ENCODE measurements at regions not wholly inside any gene's neighbourhood (a gene's known extent, or its start where the extent isn't known, plus 50 kb on each side); places are given as distances from the start of the nearest gene placed in this dataset.

DNA sequence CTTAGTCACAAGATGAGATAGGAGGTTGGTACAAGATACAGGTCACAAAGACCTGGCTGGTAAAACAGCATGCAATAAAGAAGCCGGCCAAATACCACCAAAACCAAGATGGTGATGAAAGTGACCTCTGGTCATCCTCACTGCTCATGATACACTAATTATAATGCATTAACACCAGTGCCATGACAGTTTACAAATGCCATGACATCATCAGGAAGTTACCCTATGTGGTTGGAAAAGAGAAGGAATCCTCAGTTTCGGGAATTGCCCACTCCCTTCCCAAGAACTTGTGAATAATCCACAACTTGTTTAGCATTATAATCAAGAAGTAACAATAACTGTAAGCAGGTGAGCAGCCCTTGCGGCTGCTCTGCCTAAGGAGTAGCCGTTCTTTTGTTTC, 408.5 kb upstream of the RAG2 start:
- Mint-ChIP-seq H3K27me3 (ENCODE audit: unreplicated experiment) (no peaks in the 10 kb centered on the region), H3K4me3 (ENCODE audit: low read depth, unreplicated experiment) (no peak overlapping the region), H3K9me3 (ENCODE audit: low read depth, unreplicated experiment) (no peaks in the 10 kb centered on the region), H3K27ac (ENCODE audit: unreplicated experiment) (no peak overlapping the region), H3K36me3 (ENCODE audit: insufficient read depth, unreplicated experiment) (no peaks in the 10 kb centered on the region), H3K4me1 (ENCODE audit: low read depth, unreplicated experiment) (no peaks in the 10 kb centered on the region)
- intact Hi-C loops (cut with micrococcal nuclease; ENCODE audit: unreplicated experiment) = no loop called here
- no peak for DNase-seq
- TF ChIP-seq, protein P1, sequence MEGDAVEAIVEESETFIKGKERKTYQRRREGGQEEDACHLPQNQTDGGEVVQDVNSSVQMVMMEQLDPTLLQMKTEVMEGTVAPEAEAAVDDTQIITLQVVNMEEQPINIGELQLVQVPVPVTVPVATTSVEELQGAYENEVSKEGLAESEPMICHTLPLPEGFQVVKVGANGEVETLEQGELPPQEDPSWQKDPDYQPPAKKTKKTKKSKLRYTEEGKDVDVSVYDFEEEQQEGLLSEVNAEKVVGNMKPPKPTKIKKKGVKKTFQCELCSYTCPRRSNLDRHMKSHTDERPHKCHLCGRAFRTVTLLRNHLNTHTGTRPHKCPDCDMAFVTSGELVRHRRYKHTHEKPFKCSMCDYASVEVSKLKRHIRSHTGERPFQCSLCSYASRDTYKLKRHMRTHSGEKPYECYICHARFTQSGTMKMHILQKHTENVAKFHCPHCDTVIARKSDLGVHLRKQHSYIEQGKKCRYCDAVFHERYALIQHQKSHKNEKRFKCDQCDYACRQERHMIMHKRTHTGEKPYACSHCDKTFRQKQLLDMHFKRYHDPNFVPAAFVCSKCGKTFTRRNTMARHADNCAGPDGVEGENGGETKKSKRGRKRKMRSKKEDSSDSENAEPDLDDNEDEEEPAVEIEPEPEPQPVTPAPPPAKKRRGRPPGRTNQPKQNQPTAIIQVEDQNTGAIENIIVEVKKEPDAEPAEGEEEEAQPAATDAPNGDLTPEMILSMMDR (IDR thresholded peaks at IDR 0.05; ENCODE audit: unreplicated experiment) = no peak
- CTCF ChIA-PET = no interaction called here
- no TSS peak for BruUV-seq (replicated peaks)

DNA sequence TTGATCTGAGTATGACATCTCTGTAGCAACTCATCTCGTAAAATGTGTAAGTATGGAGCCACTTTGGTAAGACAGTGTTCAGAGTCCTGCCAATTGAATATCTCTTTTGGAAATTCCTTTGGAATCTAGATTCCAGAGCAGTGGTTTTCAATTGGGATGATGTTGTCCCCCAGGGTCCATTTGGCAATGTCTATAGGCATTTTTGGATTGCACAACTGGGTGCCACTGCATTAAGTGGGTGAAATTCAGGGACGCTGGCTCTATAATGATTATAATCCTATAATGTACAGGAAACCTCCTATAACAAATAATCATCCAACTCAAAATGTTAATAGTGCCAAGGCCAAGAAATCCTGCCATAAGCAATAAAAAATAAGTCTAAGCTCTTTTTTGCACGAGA, 404.8 kb upstream of the RAG2 start:
- BruUV-seq (replicated peaks) = no TSS peak
- H3K36me3 Mint-ChIP-seq (ENCODE audit: insufficient read depth, unreplicated experiment) = no peaks in the 10 kb centered on the region
- H3K9me3 Mint-ChIP-seq (ENCODE audit: low read depth, unreplicated experiment) = no peaks in the 10 kb centered on the region
- intact Hi-C loops (cut with micrococcal nuclease; ENCODE audit: unreplicated experiment) = loop anchor here (5.0 kb wide), 2 partner anchors 444 to 1789 kb away; no protein-coding TSS in a partner anchor
- DNase-seq = no peak
- CTCF ChIA-PET = no interaction called here
- TF ChIP-seq, protein P1 (IDR thresholded peaks at IDR 0.05; ENCODE audit: unreplicated experiment) = no peak
- H3K4me1 Mint-ChIP-seq (ENCODE audit: low read depth, unreplicated experiment) = no peaks in the 10 kb centered on the region
- H3K4me3 Mint-ChIP-seq (ENCODE audit: low read depth, unreplicated experiment) = no peak overlapping the region
- H3K27me3 Mint-ChIP-seq (ENCODE audit: unreplicated experiment) = no peaks in the 10 kb centered on the region
- no peak overlapping the region for H3K27ac Mint-ChIP-seq (ENCODE audit: unreplicated experiment)

DNA sequence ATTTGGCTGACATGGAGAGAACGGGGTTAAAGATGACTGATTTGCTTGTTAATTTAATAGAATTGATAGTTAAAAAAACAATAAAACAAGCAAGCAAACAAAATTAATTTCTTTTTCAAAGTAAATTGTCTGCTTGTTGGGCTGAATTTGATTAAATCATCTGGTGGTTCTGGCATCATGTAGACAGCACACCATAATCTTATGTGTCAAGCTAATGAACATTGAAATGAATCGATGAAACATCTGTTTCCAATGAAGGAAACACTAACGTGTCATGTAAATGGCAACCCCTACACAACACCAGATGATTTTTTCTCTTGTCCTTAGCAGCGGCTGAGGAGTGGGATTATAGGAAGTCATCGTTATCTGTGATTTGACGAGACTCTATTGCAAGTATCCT, 399.6 kb upstream of the RAG2 start:
- Mint-ChIP-seq H3K27me3 (ENCODE audit: unreplicated experiment) (no peaks in the 10 kb centered on the region), H3K27ac (ENCODE audit: unreplicated experiment) (no peak overlapping the region), H3K9me3 (ENCODE audit: low read depth, unreplicated experiment) (no peaks in the 10 kb centered on the region), H3K36me3 (ENCODE audit: insufficient read depth, unreplicated experiment) (no peaks in the 10 kb centered on the region), H3K4me3 (ENCODE audit: low read depth, unreplicated experiment) (no peak overlapping the region), H3K4me1 (ENCODE audit: low read depth, unreplicated experiment) (peaks cover 7% of the 10 kb centered on the region)
- TF ChIP-seq, protein P1 (IDR thresholded peaks at IDR 0.05; ENCODE audit: unreplicated experiment) = no peak
- DNase-seq = no peak
- CTCF ChIA-PET = no interaction called here
- intact Hi-C loops (cut with micrococcal nuclease; ENCODE audit: unreplicated experiment) = no loop called here
- BruUV-seq (replicated peaks) = no TSS peak

DNA sequence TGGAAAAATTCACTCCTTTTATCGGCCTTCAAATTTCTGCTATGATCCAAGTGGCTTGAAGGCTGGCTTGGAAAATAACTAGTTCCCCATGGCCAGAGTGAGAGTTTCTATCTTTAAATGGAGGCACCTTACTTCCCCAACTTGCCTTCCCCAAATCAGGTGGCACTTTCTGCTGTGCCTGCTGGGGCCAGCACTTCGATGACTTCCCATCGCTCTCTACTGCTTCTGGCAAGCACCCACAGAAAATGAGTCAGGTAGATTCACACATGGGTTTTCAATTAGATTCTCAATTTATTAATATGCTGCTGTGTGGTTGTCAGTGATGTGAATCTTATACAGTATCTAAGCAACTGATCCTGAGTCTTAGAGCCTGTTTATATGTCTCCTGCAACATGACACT, 398.8 kb upstream of the RAG2 start:
- Mint-ChIP-seq H3K36me3 (ENCODE audit: insufficient read depth, unreplicated experiment) (no peaks in the 10 kb centered on the region), H3K27ac (ENCODE audit: unreplicated experiment) (no peak overlapping the region), H3K4me3 (ENCODE audit: low read depth, unreplicated experiment) (no peak overlapping the region), H3K27me3 (ENCODE audit: unreplicated experiment) (no peaks in the 10 kb centered on the region), H3K4me1 (ENCODE audit: low read depth, unreplicated experiment) (peaks cover 7% of the 10 kb centered on the region), H3K9me3 (ENCODE audit: low read depth, unreplicated experiment) (no peaks in the 10 kb centered on the region)
- intact Hi-C loops (cut with micrococcal nuclease; ENCODE audit: unreplicated experiment) = no loop called here
- no peak for DNase-seq
- no TSS peak for BruUV-seq (replicated peaks)
- TF ChIP-seq, protein P1 (IDR thresholded peaks at IDR 0.05; ENCODE audit: unreplicated experiment) = no peak
- CTCF ChIA-PET = no interaction called here

DNA sequence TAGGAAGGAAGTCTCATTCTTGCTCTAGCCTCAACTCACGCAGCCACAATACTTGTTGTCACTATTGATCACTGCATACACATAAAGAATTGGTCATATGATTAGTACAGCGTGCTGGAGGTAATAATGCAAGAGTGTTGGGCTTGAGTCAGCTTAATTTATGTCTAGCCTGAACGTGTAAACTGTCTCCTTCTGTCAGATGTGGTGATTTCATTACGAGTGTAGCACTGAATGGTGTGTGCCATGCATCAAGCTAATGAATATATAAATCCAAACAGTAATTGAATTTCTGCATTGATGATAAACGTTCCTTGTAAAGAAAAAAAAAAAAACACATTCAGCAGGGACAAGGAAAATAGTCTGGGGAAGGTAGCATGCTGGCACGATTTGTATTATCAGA, 396.2 kb upstream of the RAG2 start:
- TF ChIP-seq, protein P1 (IDR thresholded peaks at IDR 0.05; ENCODE audit: unreplicated experiment) = no peak
- H3K4me1 Mint-ChIP-seq (ENCODE audit: low read depth, unreplicated experiment) = peaks cover 7% of the 10 kb centered on the region
- no peaks in the 10 kb centered on the region for H3K36me3 Mint-ChIP-seq (ENCODE audit: insufficient read depth, unreplicated experiment)
- no peaks in the 10 kb centered on the region for H3K9me3 Mint-ChIP-seq (ENCODE audit: low read depth, unreplicated experiment)
- no TSS peak for BruUV-seq (replicated peaks)
- CTCF ChIA-PET = no interaction called here
- intact Hi-C loops (cut with micrococcal nuclease; ENCODE audit: unreplicated experiment) = no loop called here
- DNase-seq = no peak
- no peak overlapping the region for H3K4me3 Mint-ChIP-seq (ENCODE audit: low read depth, unreplicated experiment)
- H3K27ac Mint-ChIP-seq (ENCODE audit: unreplicated experiment) = no peak overlapping the region
- H3K27me3 Mint-ChIP-seq (ENCODE audit: unreplicated experiment) = no peaks in the 10 kb centered on the region

Measured in Calu3 (cell line).